ENCODE measurements at regions not wholly inside any gene's neighbourhood (a gene's known extent, or its start where the extent isn't known, plus 50 kb on each side); places are given as distances from the start of the nearest gene placed in this dataset.

DNA sequence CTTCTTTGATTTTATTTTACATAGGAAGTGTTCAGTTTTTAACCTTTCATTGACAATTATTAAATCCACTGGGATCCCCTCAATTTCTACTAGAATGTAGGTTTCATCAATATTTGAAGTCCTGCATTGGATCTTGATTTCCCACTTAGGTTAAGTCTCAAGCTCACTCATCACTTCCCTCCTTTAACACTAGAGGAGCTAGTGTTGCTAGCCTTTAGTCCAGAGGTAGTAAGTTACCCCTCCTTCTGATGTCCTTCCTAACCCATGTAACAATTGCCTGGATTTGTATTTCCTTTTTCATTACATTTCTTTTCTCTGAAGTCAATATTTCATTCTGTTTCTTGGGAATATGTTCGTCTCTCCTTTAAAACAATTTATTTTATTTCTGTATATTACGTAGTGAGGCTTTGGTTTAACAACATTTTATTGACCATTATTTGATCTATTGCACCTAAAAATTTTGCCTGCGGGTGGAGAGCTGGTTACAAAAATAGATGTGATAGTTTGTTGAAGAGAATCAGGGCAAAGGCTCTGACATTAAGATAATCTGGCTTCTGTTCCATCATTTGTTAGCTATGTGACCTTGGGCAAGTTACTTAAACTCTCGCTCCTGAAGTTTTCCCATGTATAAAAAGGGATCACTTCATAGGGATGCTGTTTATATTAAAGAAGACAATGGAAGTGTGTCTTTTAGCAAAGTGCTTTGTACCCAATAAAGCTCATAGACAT, 833.0 kb downstream of the SLC4A3 start:
- no peak for DNase-seq (ENCODE audit: low spot score)
- no peak for FAIRE-seq

- DNase-seq (ENCODE audit: low spot score) = no peak
- no peak for FAIRE-seq
Measured at GRCh38 chr2:220463876-220464275, 836.4 kb downstream of the SLC4A3 start.

GRCh38 chr2:220465700-220466099, 838.3 kb downstream of the SLC4A3 start:
- no peak for FAIRE-seq
- DNase-seq (ENCODE audit: low spot score) = no peak

GRCh38 chr2:220466251-220466691, 838.8 kb downstream of the SLC4A3 start:
- FAIRE-seq = no peak
- DNase-seq (ENCODE audit: low spot score) = no peak

- DNase-seq (ENCODE audit: low spot score) (peak; percentile 17), FAIRE-seq (no peak)
Measured at GRCh38 chr2:220469201-220469600, 841.8 kb downstream of the SLC4A3 start.

GRCh38 chr2:220473611-220474010, 846.2 kb downstream of the SLC4A3 start:
- DNase-seq (ENCODE audit: low spot score) = no peak
- no peak for FAIRE-seq

DNA sequence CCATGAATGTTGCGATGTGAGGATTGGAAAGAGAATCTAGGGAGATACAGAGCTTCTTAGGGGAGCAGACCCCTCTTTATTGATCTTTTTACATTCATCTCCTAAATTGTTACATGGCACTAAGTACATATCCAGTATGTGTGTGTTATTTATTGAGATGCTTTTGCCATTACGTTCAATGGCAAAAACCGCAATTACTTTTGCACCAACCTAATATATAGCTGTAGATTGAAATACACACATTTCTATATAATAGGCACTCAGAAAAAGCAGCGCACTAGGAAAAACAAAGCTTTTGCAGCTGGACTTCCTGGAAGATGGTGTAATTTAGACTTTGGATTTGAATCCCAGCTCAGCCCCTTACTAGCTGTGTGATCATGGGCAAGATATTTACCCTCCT, 849.4 kb downstream of the SLC4A3 start:
- FAIRE-seq (no peak), DNase-seq (ENCODE audit: low spot score) (no peak)

DNA sequence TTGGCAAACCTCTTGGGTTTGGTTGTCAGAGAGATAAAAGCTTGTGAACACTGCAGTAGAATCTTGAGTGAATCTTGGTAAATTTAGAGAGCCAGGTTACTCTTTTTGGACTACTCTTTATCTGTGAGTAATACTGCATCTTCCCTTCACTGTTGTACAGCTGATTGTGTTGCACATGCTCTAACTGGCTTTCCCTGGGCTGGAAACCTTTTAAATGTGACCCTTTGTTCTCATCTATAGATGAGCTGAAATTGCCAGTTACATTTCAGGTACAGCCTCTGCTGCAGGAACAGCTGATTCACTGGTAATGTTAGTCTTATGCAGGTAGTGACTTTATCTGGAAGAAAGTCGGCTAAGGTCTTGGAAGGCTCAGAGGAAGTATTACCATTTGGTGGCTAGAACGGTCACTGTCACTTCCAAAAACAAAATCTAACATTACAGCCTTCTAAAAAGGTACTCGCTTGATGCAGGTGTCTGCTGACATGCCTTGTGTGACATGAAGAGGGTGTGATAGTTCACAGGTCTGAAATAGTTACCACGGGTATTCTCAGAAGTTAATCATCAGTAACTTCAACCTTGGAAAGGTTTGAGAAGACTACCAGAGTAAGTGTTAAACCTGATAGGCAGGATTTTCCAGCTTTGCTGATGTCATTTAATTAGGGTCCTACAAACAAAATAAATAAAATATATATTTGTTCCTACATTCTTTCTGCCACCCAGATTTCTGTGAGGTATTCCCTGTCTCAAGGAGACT, 851.1 kb downstream of the SLC4A3 start:
- FAIRE-seq (no peak), DNase-seq (ENCODE audit: low spot score) (no peak)

GRCh38 chr2:220482716-220483115, 855.3 kb downstream of the SLC4A3 start:
- DNase-seq (ENCODE audit: low spot score) (no peak), FAIRE-seq (no peak)

DNA sequence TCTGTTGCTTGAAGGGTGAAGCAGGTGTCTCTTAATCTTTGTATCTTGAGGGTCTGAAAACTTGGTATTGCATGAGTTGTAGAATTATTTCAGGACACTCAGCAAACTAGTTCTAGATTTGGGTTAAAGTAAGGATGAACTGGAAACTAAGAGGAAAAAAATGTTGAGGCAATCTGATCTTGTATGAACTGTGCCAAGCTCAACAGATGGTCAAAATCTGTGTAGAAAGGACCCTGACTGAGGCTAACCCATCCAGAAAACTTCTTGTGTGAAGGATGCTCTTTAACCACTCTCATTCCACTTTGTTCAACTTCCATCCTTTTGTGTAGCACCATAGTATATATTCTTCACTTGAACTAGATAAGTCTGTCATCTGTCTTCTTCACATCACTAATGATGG, 861.7 kb downstream of the SLC4A3 start:
- FAIRE-seq (no peak), DNase-seq (ENCODE audit: low spot score) (no peak)

GRCh38 chr2:220491670-220492069, 864.2 kb downstream of the SLC4A3 start:
- FAIRE-seq = no peak

GRCh38 chr2:220493871-220494525, 866.6 kb downstream of the SLC4A3 start:
- no peak for FAIRE-seq
- DNase-seq (ENCODE audit: low spot score) = no peak

More at GRCh38 chr2:220491670-220492069, 864.2 kb downstream of the SLC4A3 start:
- DNase-seq (ENCODE audit: low spot score) = no peak

DNA sequence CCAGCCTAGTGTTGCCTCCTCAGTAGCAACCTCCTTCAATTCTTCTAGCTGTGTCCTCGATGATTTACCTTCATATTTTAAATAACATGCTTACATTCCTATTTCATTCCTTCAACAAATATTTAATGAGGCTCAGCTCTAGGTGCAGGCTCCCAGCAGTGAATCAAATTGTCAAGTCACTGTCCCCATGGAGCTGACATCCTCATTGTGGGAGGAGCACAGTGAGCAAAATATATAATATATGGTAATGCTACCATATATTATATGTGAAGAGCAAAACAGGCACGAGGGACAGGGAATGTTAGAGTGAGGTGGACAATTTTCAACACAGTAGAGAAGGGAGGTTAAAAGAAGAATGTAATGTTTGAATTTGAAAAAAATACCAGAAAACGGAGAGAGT, 869.1 kb downstream of the SLC4A3 start:
- DNase-seq (ENCODE audit: low spot score) (no peak), FAIRE-seq (no peak)

- FAIRE-seq (no peak), DNase-seq (ENCODE audit: low spot score) (peak; percentile 53)
Measured at GRCh38 chr2:220499225-220499624, 871.8 kb downstream of the SLC4A3 start.

DNA sequence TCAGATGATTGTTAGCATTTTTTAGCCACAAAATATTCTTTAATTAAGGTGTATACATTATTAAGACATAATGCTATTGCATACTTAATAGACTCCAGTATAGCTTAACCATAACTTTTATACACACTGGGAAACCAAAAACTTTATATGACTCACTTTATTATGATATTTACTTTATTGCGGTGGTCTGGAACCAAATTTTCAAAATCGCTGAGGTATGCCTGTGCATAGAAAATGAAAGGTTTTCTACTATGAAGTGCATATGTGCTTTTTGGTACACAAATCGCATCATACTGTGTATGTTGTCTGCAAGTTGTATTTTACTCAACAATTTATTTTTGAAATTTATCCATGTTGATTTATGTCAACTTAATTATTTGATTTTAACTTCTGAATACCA, 875.1 kb downstream of the SLC4A3 start:
- no peak for FAIRE-seq
- no peak for DNase-seq (ENCODE audit: low spot score)

GRCh38 chr2:220503431-220503830, 876.0 kb downstream of the SLC4A3 start:
- DNase-seq (ENCODE audit: low spot score) = no peak
- no peak for FAIRE-seq

- FAIRE-seq (no peak), DNase-seq (ENCODE audit: low spot score) (peak; percentile 29)
Measured at GRCh38 chr2:220504938-220505503, 877.6 kb downstream of the SLC4A3 start.

DNA sequence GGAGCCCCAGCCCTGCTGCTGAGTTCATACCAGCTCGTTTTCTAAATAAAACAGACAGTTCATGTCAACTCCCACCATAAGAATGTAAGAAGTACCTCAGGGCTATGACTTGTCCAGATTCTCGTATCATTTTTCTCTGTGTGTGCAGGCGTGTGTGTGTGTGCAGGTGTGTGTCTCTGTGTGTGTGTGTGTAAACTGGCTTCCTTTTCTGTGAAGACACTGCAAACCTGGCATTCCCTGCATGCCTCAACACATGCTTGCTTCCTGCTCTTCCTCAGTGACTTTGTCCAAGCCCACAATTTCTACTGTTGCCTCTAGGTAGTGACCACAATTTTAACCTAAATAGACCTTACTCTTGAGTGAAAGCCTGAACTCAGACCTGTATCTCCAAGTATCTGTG, 879.0 kb downstream of the SLC4A3 start:
- FAIRE-seq = no peak
- DNase-seq (ENCODE audit: low spot score) = no peak

GRCh38 chr2:220509096-220509757, 881.8 kb downstream of the SLC4A3 start:
- FAIRE-seq (no peak), DNase-seq (ENCODE audit: low spot score) (no peak)

- FAIRE-seq (no peak), DNase-seq (ENCODE audit: low spot score) (no peak)
Measured at GRCh38 chr2:220509966-220510365, 882.5 kb downstream of the SLC4A3 start.

GRCh38 chr2:220510668-220511067, 883.2 kb downstream of the SLC4A3 start:
- DNase-seq (ENCODE audit: low spot score) (no peak), FAIRE-seq (no peak)
